SIG-M5 (cell line): ENCODE measurements at regions not wholly inside any gene's neighbourhood (a gene's known extent, or its start where the extent isn't known, plus 50 kb on each side); places are given as distances from the start of the nearest gene placed in this dataset.
A peak's percentile ranks its signal among the peaks of the same experiment; 100 is the strongest.
"Not testable (repeated sequence)": the region's sequence is repeated elsewhere in the genome, so short reads cannot be mapped to it uniquely, and the experiment has no call there.

ENCODE experiments used
- DNase-seq: peaks from one replicate; lab custom pipeline; 2025; lab: John Stamatoyannopoulos, UW

DNA sequence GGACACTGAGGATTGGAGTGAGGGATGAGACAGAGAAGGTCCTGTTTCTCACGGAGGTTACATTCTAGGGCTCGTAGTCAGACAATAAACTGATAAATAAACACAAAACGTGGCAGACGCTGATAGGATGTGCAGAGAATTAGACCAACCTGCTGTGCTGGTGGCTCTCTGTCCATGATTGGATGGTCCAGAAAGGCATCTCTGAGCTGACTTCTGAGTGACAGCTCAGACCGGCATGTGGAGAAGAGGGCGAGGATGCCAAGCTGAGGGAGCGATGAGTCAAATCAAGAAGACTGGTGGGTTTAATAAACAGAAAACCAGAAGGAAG is 132.3 kb upstream of the TAF11L2 start:
- no peak for DNase-seq

- DNase-seq, result no peak
Measured at GRCh38 chr5:17367256-17367840, 130.7 kb upstream of the TAF11L2 start.

GRCh38 chr5:17370651-17371050 is 127.4 kb upstream of the TAF11L2 start:
- DNase-seq, result no peak

- DNase-seq, result no peak
Measured at GRCh38 chr5:17373406-17373805, 124.6 kb upstream of the TAF11L2 start.

DNA sequence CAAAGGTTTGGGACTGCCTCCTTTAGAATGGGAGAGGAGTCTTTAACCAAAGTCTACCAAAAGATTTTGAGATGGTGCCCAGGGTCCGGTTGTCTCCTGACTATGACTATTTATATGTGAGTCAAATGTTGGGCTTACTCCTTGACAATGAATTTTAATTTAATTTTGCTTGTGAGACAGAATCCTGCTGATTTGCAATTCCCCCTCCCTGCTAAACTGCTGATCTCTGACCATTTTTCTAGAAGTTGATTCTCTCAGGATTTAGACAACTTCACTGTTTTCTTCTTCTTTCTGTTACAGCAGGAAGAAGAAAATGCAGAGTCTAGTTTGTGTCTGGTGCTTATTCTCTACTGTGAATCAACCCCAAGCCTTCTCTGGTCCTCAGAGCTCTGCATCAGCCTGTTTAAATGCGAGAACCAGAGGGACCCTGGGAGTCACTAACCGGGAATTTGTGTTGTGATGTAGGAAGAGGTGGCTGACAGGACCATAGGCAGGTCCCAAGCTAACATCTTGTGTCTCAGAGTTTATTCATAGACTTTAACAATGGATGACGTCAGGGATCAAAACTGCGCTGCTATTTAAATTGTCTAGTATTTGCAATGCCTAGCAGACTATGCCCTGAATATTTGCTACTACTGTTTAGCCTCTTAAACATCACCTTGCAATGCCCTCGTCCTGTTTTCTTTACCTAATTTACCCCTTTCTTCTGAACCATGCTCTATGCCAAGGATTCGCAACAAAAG is 124.0 kb upstream of the TAF11L2 start:
- DNase-seq, result no peak

- no peak for DNase-seq
Measured at GRCh38 chr5:17374973-17375742, 122.9 kb upstream of the TAF11L2 start.

DNA sequence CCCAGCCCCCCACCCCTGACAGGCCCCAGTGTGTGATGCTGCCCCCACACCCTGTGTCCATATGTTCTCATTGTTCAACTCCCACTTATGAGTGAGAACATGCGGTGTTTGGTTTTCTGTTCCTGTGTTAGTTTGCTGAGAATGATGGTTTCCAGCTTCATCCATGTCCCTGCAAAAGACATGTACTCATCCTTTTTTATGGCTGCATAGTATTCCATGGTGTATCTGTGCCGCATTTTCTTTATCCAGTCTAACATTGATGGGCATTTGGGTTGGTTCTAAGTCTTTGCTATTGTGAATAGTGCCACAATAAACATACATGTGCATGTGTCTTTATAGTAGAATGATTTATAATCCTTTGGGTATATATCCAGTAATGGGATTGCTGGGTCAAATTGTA is 122.1 kb upstream of the TAF11L2 start:
- DNase-seq, result not testable (repeated sequence)

- DNase-seq, result no peak
Measured at GRCh38 chr5:17378346-17378997, 119.6 kb upstream of the TAF11L2 start.

GRCh38 chr5:17379100-17379951 is 118.7 kb upstream of the TAF11L2 start:
- DNase-seq, result no peak

- DNase-seq, result peak; percentile 53
Measured at GRCh38 chr5:17381932-17382331, 116.1 kb upstream of the TAF11L2 start.

GRCh38 chr5:17383526-17383925 is 114.5 kb upstream of the TAF11L2 start:
- no peak for DNase-seq

DNA sequence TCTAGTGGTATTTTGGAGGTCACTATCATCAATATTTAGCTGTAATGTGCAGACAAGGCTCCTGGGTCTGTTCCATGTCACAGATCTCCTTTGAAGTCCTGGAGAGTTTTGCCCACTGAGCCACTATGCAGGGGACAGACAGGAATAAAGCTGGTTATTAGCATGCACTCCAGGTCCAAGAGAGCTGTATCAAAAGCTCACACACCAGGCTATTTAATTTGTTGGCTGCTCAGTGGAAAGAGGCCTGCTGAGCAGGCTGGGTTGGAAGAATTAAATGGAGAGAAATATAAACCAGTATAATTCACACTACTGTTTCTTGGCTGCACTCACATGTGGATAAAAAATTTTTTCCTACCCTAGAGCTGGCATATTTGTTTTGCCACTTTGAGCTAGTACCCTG is 113.8 kb upstream of the TAF11L2 start:
- DNase-seq, result no peak

DNA sequence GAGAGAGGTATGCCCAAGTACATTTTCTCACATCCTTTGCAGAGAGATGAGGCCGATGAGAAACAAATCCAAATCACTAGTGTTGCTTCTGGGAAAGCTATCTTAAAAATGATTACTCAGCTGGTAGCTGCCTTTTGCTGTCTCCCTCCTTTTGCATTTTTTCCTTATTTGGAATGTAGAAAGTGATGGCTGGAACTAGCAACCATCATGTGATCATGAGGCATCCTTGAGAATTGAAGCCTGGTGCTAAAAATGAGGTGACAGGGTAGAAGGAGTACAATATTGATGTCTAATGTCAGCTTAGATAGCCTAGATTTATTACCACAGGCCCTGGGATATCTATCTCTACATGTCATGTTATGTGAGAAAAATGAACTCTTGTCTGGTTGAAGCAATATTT is 109.3 kb upstream of the TAF11L2 start:
- DNase-seq, result no peak

DNA sequence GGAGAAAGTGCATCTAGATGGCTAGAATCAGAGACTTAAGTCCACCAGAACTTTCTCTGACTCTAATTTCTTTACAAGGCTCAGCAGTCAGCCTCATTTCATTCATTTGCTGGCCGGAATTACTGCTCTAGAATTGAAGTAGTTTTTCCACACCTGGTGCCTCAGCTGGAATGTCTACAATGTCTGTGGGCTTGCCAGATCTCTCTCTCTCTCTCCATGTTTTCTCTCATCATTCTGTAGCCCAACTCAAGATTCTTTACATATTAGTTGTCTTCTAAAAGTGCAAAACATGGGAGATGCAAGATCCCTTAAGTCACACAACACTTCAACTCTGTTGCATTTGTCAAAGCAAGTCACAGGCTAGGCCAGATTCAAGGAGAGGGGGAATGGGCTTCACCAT is 103.9 kb upstream of the TAF11L2 start:
- no peak for DNase-seq

- no peak for DNase-seq
Measured at GRCh38 chr5:17395106-17395880, 102.7 kb upstream of the TAF11L2 start.

DNA sequence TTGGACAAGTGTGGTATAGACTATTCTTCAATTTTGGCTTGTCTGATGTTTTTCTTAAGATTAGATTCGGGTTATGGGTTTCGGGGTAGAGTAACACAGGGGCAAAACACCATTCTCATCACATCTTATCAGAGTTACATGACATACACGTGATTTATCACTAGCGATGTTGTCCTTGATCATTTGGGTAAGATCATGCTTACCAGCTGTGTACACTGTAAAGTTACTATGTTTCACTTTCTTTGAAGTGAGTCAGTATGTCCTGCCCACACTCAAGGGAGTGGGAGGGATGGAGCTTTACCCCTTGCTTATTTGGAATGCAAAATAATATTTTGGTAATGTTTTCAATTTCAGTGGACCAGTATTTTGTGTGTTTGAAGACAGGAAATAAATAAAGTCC is 101.8 kb upstream of the TAF11L2 start:
- no peak for DNase-seq

- no peak for DNase-seq
Measured at GRCh38 chr5:17398431-17398830, 99.6 kb upstream of the TAF11L2 start.

- DNase-seq, result no peak
Measured at GRCh38 chr5:17398866-17399835, 98.9 kb upstream of the TAF11L2 start.

GRCh38 chr5:17399931-17400330 is 98.1 kb upstream of the TAF11L2 start:
- DNase-seq, result no peak
